Mesothelial cell of epicardium (in vitro differentiated cells): ENCODE measurements at regions not wholly inside any gene's neighbourhood (a gene's known extent, or its start where the extent isn't known, plus 50 kb on each side); places are given as distances from the start of the nearest gene placed in this dataset.

ENCODE experiments used
- DNase-seq, 2 experiments: peaks; one replicate each; pipeline ENCODE4 v3.0.0; 2021; ENCODE audit warnings: low spot score in 2 of 2; ENCODE audit not compliant: unreplicated experiment in 2 of 2
- H3K27ac Mint-ChIP-seq: 2 replicates; pipeline ENCODE4 v1.8.0; 2021; ENCODE audit warnings: mixed read lengths
- H3K27me3 Mint-ChIP-seq: 2 replicates; pipeline ENCODE4 v1.8.0; 2021; ENCODE audit warnings: low read depth, mixed read lengths
- H3K36me3 Mint-ChIP-seq: 2 replicates; pipeline ENCODE4 v1.8.0; 2021; ENCODE audit warnings: mixed read lengths
- H3K4me1 Mint-ChIP-seq: 2 replicates; pipeline ENCODE4 v1.8.0; 2021; ENCODE audit warnings: mixed read lengths
- H3K4me3 Mint-ChIP-seq: 2 replicates; pipeline ENCODE4 v1.8.0; 2021; ENCODE audit warnings: mild to moderate bottlenecking, moderate library complexity, mixed read lengths
- H3K9me3 Mint-ChIP-seq: 2 replicates; pipeline ENCODE4 v1.8.0; 2021; ENCODE audit warnings: mixed read lengths
- TF ChIP-seq, protein P1 (sequence below): fragments of 200-600 bp; sonication (generic); IDR thresholded peaks from one replicate; pipeline ENCODE4 v1.5.0; 2021; ENCODE audit warnings: antibody characterized with exemption; ENCODE audit not compliant: unreplicated experiment

DNA sequence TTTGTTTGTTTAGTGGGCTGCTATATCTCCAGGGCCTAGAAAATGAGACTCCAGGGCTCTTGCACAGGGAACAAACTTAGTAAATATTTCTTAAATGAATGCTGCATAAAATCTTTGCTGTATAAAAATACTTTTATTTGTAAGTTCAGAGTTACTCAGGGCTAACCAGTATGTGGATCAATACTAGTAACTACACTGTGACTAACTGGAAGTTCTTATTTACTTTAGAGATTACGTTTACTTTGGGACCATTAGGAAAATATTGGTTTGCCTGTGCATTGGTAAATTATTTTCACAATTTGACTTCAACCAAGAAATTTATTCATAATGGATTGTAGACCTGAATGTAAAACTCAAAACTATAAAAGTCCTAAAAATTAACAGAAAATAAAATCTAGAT lies 575.5 kb downstream of the RNF144A start:
- DNase-seq = no peak
- no peak overlapping the region for H3K4me3 Mint-ChIP-seq
- TF ChIP-seq, protein P1, sequence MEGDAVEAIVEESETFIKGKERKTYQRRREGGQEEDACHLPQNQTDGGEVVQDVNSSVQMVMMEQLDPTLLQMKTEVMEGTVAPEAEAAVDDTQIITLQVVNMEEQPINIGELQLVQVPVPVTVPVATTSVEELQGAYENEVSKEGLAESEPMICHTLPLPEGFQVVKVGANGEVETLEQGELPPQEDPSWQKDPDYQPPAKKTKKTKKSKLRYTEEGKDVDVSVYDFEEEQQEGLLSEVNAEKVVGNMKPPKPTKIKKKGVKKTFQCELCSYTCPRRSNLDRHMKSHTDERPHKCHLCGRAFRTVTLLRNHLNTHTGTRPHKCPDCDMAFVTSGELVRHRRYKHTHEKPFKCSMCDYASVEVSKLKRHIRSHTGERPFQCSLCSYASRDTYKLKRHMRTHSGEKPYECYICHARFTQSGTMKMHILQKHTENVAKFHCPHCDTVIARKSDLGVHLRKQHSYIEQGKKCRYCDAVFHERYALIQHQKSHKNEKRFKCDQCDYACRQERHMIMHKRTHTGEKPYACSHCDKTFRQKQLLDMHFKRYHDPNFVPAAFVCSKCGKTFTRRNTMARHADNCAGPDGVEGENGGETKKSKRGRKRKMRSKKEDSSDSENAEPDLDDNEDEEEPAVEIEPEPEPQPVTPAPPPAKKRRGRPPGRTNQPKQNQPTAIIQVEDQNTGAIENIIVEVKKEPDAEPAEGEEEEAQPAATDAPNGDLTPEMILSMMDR = no peak
- no peak overlapping the region for H3K27ac Mint-ChIP-seq
- H3K9me3 Mint-ChIP-seq = peaks cover 10% of the 10 kb centered on the region
- H3K4me1 Mint-ChIP-seq = no peaks in the 10 kb centered on the region
- peaks cover 3% of the 10 kb centered on the region for H3K36me3 Mint-ChIP-seq
- H3K27me3 Mint-ChIP-seq = peaks cover 16% of the 10 kb centered on the region

DNA sequence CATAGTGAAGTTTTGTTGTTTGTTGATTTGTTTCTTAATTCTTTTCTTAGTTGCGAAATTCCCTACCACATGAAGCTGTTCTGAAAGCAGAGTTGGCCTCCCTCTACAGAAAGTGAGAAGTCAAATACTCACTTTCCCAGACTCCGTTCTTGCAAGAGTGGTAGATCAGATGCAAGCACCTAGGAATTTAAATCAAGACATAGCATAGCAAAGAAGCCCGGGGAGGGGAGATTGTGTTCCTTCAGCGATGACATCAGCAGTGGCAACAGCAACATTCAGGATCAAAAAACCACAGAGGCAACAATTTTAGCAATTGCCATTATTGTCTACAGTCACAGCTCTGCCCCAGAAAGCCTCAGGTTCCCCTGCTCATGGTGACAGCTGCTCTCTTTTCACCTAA lies 580.0 kb downstream of the RNF144A start:
- Mint-ChIP-seq H3K27ac (no peak overlapping the region), H3K4me1 (peaks cover 4% of the 10 kb centered on the region), H3K4me3 (no peak overlapping the region), H3K27me3 (peaks cover 11% of the 10 kb centered on the region), H3K36me3 (peaks cover 3% of the 10 kb centered on the region), H3K9me3 (peaks cover 10% of the 10 kb centered on the region)
- TF ChIP-seq, protein P1 = no peak
- DNase-seq = no peak

- Mint-ChIP-seq H3K36me3 (peaks cover 1% of the 10 kb centered on the region), H3K27ac (no peak overlapping the region), H3K4me3 (no peak overlapping the region), H3K27me3 (peaks cover 11% of the 10 kb centered on the region), H3K4me1 (peaks cover 4% of the 10 kb centered on the region), H3K9me3 (peaks cover 6% of the 10 kb centered on the region)
- DNase-seq = no peak
- TF ChIP-seq, protein P1 = no peak
Observed at GRCh38 chr2:7499018-7499417, 581.8 kb downstream of the RNF144A start.

DNA sequence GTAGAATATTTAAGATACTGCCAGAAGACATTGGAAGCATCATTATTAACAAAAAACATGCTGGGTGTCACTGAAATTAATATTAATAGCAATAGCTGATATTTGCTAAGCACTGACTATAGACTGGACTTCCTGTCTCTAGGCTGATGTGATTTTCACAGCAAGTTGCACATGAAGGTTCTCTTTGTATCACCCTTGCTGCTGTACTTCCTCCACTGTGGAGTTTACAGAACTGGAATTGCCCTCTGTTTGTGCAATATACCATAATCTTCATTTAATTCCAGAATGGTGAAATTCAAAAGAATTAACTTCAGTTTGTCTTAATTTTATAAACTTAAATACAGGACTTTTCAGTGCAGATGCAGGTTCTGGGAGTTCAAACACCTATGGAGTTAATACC lies 585.1 kb downstream of the RNF144A start:
- Mint-ChIP-seq H3K4me3 (no peak overlapping the region), H3K4me1 (peaks cover 12% of the 10 kb centered on the region), H3K9me3 (no peaks in the 10 kb centered on the region), H3K36me3 (no peaks in the 10 kb centered on the region), H3K27me3 (peaks cover 11% of the 10 kb centered on the region), H3K27ac (no peak overlapping the region)
- DNase-seq = no peak
- TF ChIP-seq, protein P1 = no peak

GRCh38 chr2:7508296-7508943 lies 591.2 kb downstream of the RNF144A start:
- H3K4me1 Mint-ChIP-seq = peaks cover 16% of the 10 kb centered on the region

More at GRCh38 chr2:7508296-7508943, 591.2 kb downstream of the RNF144A start:
- Mint-ChIP-seq H3K4me3 (no peak overlapping the region), H3K36me3 (no peaks in the 10 kb centered on the region), H3K9me3 (peaks cover 6% of the 10 kb centered on the region), H3K27ac (no peak overlapping the region), H3K27me3 (peaks cover 3% of the 10 kb centered on the region)
- TF ChIP-seq, protein P1 = no peak
- DNase-seq = no peak
